ENCODE measurements at regions not wholly inside any gene's neighbourhood (a gene's known extent, or its start where the extent isn't known, plus 50 kb on each side); places are given as distances from the start of the nearest gene placed in this dataset.
"Not testable (repeated sequence)": the region's sequence is repeated elsewhere in the genome, so short reads cannot be mapped to it uniquely, and the experiment has no call there.

GRCh38 chr11:103798446-103798845 is 238.0 kb upstream of the DDI1 start:
- Histone ChIP-seq H3K27me3 (ENCODE audit: control insufficient read depth, insufficient read depth, low read length) (no peaks in the 10 kb centered on the region), H3K27ac (ENCODE audit: low read length) (no peak overlapping the region), H3K4me3 (ENCODE audit: low read length) (no peak overlapping the region), H3K36me3 (ENCODE audit: control insufficient read depth, insufficient read depth, low read length) (no peaks in the 10 kb centered on the region), H3K9me3 (ENCODE audit: control insufficient read depth, insufficient read depth, low read length) (no peaks in the 10 kb centered on the region), H3K4me1 (ENCODE audit: control insufficient read depth, insufficient read depth, low read length) (0 out of 2 replicates have a peak, but pooled peaks cover 1% of the 10 kb centered on the region)
- no peak for DNase-seq (ENCODE audit: low read depth, low spot score)
- no CpG with 5 or more reads among the region's 3 CpGs for WGBS (ENCODE audit: insufficient coverage, insufficient read length)

DNA sequence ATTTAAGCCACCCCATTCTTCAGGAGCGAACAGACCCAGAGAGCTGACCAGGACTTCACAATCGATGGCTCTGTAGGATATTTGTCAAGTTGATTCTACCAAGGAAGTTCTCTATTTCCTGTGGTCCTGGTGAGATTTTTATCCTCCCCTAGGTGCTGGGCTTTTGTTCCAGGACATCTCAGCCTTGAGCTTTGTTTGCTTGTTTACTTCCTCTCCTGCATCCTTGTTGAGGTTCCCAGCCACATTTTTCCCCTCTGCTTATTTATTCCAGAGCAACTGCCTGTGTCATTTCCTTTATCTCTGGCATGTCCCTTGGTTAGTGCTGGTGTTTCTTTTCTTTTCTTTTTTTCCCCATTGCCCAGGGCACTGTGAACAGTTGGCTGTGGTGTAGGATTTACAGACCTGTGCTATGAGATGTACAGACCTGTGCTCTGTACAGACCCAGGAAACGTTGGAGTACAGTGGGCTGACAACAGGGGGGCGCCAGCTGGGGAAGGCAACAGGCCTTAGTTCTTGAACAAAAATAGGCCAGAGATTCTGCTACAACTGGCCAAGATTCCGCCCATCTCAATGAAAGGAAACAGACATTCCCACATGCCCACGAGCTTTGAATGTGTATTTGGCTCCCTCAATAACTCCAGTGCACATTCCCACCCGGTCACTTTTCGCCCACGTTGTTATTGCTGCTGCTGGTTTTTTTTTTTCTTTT is 235.9 kb upstream of the DDI1 start:
- WGBS (ENCODE audit: insufficient coverage, insufficient read length): no CpG with 5 or more reads among the region's 9 CpGs

DNA sequence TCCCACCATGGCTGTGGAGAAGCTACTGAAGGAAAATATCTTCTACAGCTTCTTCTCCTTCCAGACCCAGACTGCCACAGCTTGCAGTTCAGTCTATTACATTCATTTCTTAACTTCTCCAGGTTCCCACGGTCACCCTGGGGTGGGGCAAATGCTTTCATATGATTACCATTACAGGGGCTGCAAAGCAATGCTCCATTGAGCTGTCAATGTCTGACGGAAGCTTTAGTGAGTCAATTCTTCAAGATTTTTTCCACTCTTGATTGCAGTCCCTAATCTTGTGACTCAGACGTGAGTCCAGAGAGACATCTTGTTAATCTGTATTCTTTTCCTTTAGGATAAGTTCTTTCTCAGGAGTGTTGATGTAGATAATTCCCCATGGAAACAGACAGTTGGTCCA is 233.4 kb upstream of the DDI1 start:
- Histone ChIP-seq H3K4me1 (ENCODE audit: control insufficient read depth, insufficient read depth, low read length) (0 out of 2 replicates have a peak, but pooled peaks cover 1% of the 10 kb centered on the region), H3K4me3 (ENCODE audit: low read length) (no peak overlapping the region), H3K27me3 (ENCODE audit: control insufficient read depth, insufficient read depth, low read length) (no peaks in the 10 kb centered on the region), H3K27ac (ENCODE audit: low read length) (no peak overlapping the region), H3K36me3 (ENCODE audit: control insufficient read depth, insufficient read depth, low read length) (no peaks in the 10 kb centered on the region), H3K9me3 (ENCODE audit: control insufficient read depth, insufficient read depth, low read length) (no peaks in the 10 kb centered on the region)
- no CpG with 5 or more reads among the region's 3 CpGs for WGBS (ENCODE audit: insufficient coverage, insufficient read length)
- DNase-seq (ENCODE audit: low read depth, low spot score): no peak

More for the DNA sequence above, 235.9 kb upstream of the DDI1 start:
- no peak overlapping the region for H3K27ac ChIP-seq (ENCODE audit: low read length)
- no peaks in the 10 kb centered on the region for H3K9me3 ChIP-seq (ENCODE audit: control insufficient read depth, insufficient read depth, low read length)
- H3K27me3 ChIP-seq (ENCODE audit: control insufficient read depth, insufficient read depth, low read length): no peaks in the 10 kb centered on the region
- no peak overlapping the region for H3K4me3 ChIP-seq (ENCODE audit: low read length)
- no peaks in the 10 kb centered on the region for H3K36me3 ChIP-seq (ENCODE audit: control insufficient read depth, insufficient read depth, low read length)
- no peak for DNase-seq (ENCODE audit: low read depth, low spot score)
- 0 out of 2 replicates have a peak, but pooled peaks cover 1% of the 10 kb centered on the region for H3K4me1 ChIP-seq (ENCODE audit: control insufficient read depth, insufficient read depth, low read length)

- H3K27ac ChIP-seq (ENCODE audit: low read length): no peak overlapping the region
- H3K27me3 ChIP-seq (ENCODE audit: control insufficient read depth, insufficient read depth, low read length): no peaks in the 10 kb centered on the region
- H3K4me1 ChIP-seq (ENCODE audit: control insufficient read depth, insufficient read depth, low read length): 0 out of 2 replicates have a peak, but pooled peaks cover under 1% of the 10 kb centered on the region
- H3K36me3 ChIP-seq (ENCODE audit: control insufficient read depth, insufficient read depth, low read length): no peaks in the 10 kb centered on the region
- H3K9me3 ChIP-seq (ENCODE audit: control insufficient read depth, insufficient read depth, low read length): no peaks in the 10 kb centered on the region
- no peak for DNase-seq (ENCODE audit: low read depth, low spot score)
- no peak overlapping the region for H3K4me3 ChIP-seq (ENCODE audit: low read length)
Measured at GRCh38 chr11:103805688-103806009, 230.8 kb upstream of the DDI1 start.

DNA sequence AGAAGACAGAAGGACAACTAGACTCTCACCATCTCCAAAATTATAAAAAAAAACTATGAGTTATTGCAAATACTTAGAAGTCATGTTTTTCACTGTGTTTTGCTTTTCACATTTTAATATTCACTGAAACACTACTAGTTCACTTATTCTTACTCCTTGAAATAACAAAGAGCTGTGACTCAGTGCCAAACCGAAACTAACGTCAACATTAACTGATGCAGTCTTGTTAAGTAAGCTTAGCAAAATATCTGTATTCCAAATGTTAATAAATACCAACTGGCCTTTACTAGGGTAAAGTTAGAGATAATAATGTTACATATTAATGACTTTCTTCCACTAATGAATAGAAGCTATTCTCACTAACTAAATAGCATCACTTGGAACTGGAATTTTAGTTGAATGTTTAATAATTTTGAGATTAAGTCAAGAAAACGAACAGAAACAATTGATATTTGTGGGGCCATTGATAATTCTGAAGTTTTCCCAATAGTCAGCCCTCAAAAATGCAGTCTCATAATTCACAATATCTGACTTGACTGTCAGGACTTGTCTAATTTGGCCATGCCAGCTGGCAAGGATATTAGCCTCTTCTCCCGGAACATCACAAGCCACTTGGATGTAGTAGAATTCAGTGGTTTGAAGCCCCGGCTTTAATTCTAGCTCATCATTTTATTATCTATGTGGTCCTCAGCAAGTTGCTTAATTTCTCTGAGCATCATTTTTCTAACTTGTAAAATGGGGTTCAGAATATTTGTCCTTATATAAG is 230.1 kb upstream of the DDI1 start:
- H3K9me3 ChIP-seq (ENCODE audit: control insufficient read depth, insufficient read depth, low read length): no peaks in the 10 kb centered on the region
- no peaks in the 10 kb centered on the region for H3K4me1 ChIP-seq (ENCODE audit: control insufficient read depth, insufficient read depth, low read length)
- no peaks in the 10 kb centered on the region for H3K36me3 ChIP-seq (ENCODE audit: control insufficient read depth, insufficient read depth, low read length)
- DNase-seq (ENCODE audit: low read depth, low spot score): no peak
- no peak overlapping the region for H3K27ac ChIP-seq (ENCODE audit: low read length)
- WGBS (ENCODE audit: insufficient coverage, insufficient read length): no CpG with 5 or more reads among the region's 5 CpGs
- no peak overlapping the region for H3K4me3 ChIP-seq (ENCODE audit: low read length)
- H3K27me3 ChIP-seq (ENCODE audit: control insufficient read depth, insufficient read depth, low read length): no peaks in the 10 kb centered on the region

DNA sequence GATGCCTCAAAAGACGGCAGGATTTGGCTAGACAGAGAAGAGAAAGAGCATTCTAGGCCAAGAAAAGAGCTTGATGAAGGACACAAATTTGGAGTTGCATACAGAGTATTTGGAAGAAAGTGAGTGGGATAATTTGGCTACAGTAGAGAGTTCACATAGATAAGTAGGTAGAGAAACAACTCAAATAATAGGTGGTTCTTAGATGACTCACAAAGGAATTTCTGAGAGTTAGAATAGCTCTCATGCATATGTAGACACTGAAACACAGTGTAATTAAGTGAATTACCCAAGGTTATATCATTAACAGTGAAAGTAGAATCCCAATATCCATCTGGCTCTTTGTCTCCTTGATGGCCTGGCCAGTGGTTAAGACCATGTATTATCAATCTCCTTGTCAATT is 228.6 kb upstream of the DDI1 start:
- H3K4me3 ChIP-seq (ENCODE audit: low read length): no peak overlapping the region
- no peaks in the 10 kb centered on the region for H3K27me3 ChIP-seq (ENCODE audit: control insufficient read depth, insufficient read depth, low read length)
- 0 out of 2 replicates have a peak, but pooled peaks cover 2% of the 10 kb centered on the region for H3K4me1 ChIP-seq (ENCODE audit: control insufficient read depth, insufficient read depth, low read length)
- no CpG with 5 or more reads among the region's 1 CpG for WGBS (ENCODE audit: insufficient coverage, insufficient read length)
- no peak for DNase-seq (ENCODE audit: low read depth, low spot score)
- no peak overlapping the region for H3K27ac ChIP-seq (ENCODE audit: low read length)
- no peaks in the 10 kb centered on the region for H3K9me3 ChIP-seq (ENCODE audit: control insufficient read depth, insufficient read depth, low read length)
- no peaks in the 10 kb centered on the region for H3K36me3 ChIP-seq (ENCODE audit: control insufficient read depth, insufficient read depth, low read length)

DNA sequence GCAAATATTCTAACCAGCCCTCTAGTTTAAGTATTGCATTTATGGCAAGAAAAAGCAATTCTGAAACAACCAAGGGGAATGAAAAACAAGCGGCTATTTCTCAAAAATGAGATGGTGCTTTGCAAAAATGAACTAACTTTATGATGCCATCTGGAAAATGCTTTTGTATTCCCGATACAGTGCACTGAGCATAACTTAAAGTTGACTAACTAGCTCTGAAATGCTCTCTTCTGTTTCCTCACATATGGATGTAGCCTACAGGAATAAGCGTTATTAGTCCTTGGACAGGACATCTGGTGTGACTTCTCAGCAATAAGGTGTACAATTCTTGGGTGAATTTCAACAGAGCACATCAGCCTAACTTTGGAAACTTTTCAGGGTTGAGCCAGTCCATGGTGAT is 228.2 kb upstream of the DDI1 start:
- WGBS (ENCODE audit: insufficient coverage, insufficient read length): no CpG with 5 or more reads among the region's 3 CpGs
- H3K27ac ChIP-seq (ENCODE audit: low read length): no peak overlapping the region

DNA sequence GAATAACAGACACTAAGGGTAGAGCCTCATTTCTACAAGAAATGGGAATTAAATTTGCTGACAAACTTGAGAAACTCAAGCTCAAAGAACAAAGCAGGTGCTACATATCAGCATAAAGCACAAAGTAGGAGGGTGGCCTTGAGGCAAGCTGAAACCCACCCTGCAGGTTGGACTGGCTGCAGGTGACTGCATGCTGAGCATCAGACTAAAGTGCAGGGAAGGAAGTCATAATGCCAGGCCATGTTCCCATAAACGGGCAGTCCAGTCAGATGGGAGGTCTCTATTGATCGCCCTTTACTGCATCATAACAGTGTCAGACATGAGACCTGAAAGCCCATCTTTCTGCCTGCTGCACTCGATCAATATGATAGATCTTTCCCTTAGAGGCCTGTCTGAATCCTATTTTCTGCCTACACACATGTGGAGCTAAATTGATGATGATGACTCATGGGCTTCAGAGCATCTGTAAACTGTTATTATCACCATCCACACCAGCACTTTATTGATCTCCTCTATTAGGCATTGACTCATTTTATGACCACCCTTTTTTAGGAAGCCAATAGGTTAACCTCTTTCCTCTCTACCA is 224.5 kb upstream of the DDI1 start:
- H3K9me3 ChIP-seq (ENCODE audit: control insufficient read depth, insufficient read depth, low read length): no peaks in the 10 kb centered on the region
- WGBS (ENCODE audit: insufficient coverage, insufficient read length): no CpG with 5 or more reads among the region's 3 CpGs
- H3K36me3 ChIP-seq (ENCODE audit: control insufficient read depth, insufficient read depth, low read length): no peaks in the 10 kb centered on the region
- 0 out of 2 replicates have a peak, but pooled peaks cover 2% of the 10 kb centered on the region for H3K4me1 ChIP-seq (ENCODE audit: control insufficient read depth, insufficient read depth, low read length)
- DNase-seq (ENCODE audit: low read depth, low spot score): no peak
- no peaks in the 10 kb centered on the region for H3K27me3 ChIP-seq (ENCODE audit: control insufficient read depth, insufficient read depth, low read length)
- H3K27ac ChIP-seq (ENCODE audit: low read length): no peak overlapping the region
- H3K4me3 ChIP-seq (ENCODE audit: low read length): no peak overlapping the region

More for the DNA sequence above, 228.2 kb upstream of the DDI1 start:
- Histone ChIP-seq H3K36me3 (ENCODE audit: control insufficient read depth, insufficient read depth, low read length) (no peaks in the 10 kb centered on the region), H3K4me1 (ENCODE audit: control insufficient read depth, insufficient read depth, low read length) (0 out of 2 replicates have a peak, but pooled peaks cover 2% of the 10 kb centered on the region), H3K4me3 (ENCODE audit: low read length) (no peak overlapping the region), H3K27me3 (ENCODE audit: control insufficient read depth, insufficient read depth, low read length) (no peaks in the 10 kb centered on the region), H3K9me3 (ENCODE audit: control insufficient read depth, insufficient read depth, low read length) (no peaks in the 10 kb centered on the region)
- no peak for DNase-seq (ENCODE audit: low read depth, low spot score)

DNA sequence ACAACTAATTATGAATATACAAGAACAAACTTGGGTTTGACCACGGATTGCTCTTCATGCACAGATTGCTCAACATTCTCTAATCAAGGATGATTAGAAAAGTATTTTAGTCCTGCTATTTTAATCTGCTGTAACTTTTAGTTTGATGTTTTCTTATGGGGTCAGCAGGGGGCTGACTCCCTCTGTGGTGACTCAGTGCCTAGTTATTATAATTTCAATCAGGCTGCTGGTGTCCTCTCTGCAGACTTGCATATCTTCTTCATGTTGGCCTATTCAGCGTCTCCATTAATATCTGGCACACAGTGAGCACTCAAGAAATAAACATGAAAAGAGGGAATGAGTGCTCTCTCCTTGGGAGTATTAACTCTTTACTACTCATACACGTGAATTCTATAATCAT is 223.8 kb upstream of the DDI1 start:
- no peak overlapping the region for H3K4me3 ChIP-seq (ENCODE audit: low read length)
- H3K4me1 ChIP-seq (ENCODE audit: control insufficient read depth, insufficient read depth, low read length): 0 out of 2 replicates have a peak, but pooled peaks cover 2% of the 10 kb centered on the region
- no peak for DNase-seq (ENCODE audit: low read depth, low spot score)
- H3K27me3 ChIP-seq (ENCODE audit: control insufficient read depth, insufficient read depth, low read length): no peaks in the 10 kb centered on the region
- no peaks in the 10 kb centered on the region for H3K36me3 ChIP-seq (ENCODE audit: control insufficient read depth, insufficient read depth, low read length)
- H3K9me3 ChIP-seq (ENCODE audit: control insufficient read depth, insufficient read depth, low read length): no peaks in the 10 kb centered on the region
- no peak overlapping the region for H3K27ac ChIP-seq (ENCODE audit: low read length)
- no CpG with 5 or more reads among the region's 3 CpGs for WGBS (ENCODE audit: insufficient coverage, insufficient read length)

- whole genome bisulfite sequencing (ENCODE audit: insufficient coverage, insufficient read length): no CpG with 5 or more reads among the region's 8 CpGs
- H3K4me1 ChIP-seq (ENCODE audit: control insufficient read depth, insufficient read depth, low read length); DNase-seq (ENCODE audit: low read depth, low spot score); H3K27me3 ChIP-seq (ENCODE audit: control insufficient read depth, insufficient read depth, low read length); H3K9me3 ChIP-seq (ENCODE audit: control insufficient read depth, insufficient read depth, low read length); H3K27ac ChIP-seq (ENCODE audit: low read length); H3K4me3 ChIP-seq (ENCODE audit: low read length); H3K36me3 ChIP-seq (ENCODE audit: control insufficient read depth, insufficient read depth, low read length): not testable (repeated sequence)
Measured at GRCh38 chr11:103820345-103820744, 216.1 kb upstream of the DDI1 start.

Data from iPS DF 6.9 (cell line).